ENCODE measurements at regions not wholly inside any gene's neighbourhood (a gene's known extent, or its start where the extent isn't known, plus 50 kb on each side); places are given as distances from the start of the nearest gene placed in this dataset.

DNA sequence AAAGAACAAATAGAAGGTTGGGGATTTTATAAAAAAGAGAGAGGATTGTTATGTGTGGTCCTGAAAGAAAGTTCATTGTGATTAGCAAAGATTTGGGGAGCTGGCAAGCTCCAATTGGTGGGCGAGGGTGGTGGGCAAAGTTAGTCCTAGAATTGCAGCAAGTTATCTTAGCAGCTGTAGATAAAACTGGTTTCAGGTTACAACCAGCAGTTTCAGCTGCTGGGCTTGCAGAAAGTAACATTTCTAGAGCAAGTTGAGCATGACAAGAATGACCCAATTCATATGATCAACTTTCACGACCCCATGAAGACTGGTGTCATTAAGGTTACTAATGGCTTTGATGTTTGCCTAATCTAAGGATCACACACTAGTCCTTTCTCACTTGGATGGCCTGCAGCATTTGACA, 177.9 kb upstream of the NUDT4 start:
- TF ChIP-seq, protein P1, sequence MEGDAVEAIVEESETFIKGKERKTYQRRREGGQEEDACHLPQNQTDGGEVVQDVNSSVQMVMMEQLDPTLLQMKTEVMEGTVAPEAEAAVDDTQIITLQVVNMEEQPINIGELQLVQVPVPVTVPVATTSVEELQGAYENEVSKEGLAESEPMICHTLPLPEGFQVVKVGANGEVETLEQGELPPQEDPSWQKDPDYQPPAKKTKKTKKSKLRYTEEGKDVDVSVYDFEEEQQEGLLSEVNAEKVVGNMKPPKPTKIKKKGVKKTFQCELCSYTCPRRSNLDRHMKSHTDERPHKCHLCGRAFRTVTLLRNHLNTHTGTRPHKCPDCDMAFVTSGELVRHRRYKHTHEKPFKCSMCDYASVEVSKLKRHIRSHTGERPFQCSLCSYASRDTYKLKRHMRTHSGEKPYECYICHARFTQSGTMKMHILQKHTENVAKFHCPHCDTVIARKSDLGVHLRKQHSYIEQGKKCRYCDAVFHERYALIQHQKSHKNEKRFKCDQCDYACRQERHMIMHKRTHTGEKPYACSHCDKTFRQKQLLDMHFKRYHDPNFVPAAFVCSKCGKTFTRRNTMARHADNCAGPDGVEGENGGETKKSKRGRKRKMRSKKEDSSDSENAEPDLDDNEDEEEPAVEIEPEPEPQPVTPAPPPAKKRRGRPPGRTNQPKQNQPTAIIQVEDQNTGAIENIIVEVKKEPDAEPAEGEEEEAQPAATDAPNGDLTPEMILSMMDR (IDR thresholded peaks at IDR 0.05) = no peak
- TF ChIP-seq POLR2A (IDR thresholded peaks at IDR 0.05) = no peak

Measured in uterus (tissue), 2 donors.